ENCODE measurements at regions not wholly inside any gene's neighbourhood (a gene's known extent, or its start where the extent isn't known, plus 50 kb on each side); places are given as distances from the start of the nearest gene placed in this dataset.

DNA sequence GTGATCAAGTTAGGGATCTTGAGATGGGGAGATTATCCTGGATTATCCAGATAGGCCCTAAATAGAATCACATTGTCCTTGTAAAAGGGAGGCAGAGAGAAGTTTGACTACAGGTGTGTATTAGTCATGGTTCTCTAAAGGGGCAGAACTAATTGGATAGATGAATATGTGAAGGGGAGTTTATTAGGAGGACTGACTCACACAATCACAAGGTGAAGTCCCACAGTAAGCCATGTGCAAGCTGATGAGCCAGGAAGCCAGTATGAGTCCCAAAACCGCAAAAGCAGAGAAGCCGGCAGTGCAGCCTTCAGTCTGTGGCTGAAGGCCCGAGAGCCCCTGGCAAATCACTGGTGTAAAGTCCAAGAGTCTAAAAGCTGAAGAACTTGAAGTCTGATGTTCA is 275.8 kb downstream of the KCNS3 start:
- Histone ChIP-seq H3K4me2 (ENCODE audit: insufficient read depth, insufficient read length, low read length) (no peak overlapping the region), H3K4me1 (ENCODE audit: insufficient read depth, low read length) (no peaks in the 10 kb centered on the region), H3K23me2 (ENCODE audit: insufficient read length, low read depth, low read length, poor library complexity, severe bottlenecking) (no peaks in the 10 kb centered on the region), H3K14ac (ENCODE audit: insufficient read depth, low read length) (no peak overlapping the region), H3K79me1 (ENCODE audit: insufficient read depth, low read depth, low read length, poor library complexity, severe bottlenecking) (no peaks in the 10 kb centered on the region), H3K4ac (ENCODE audit: low read depth, low read length) (no peak overlapping the region), H4K20me1 (ENCODE audit: control insufficient read depth, insufficient read depth, insufficient read length) (no peaks in the 10 kb centered on the region), H2AFZ (ENCODE audit: low read length) (no peak overlapping the region), H3K56ac (ENCODE audit: insufficient read length, low read depth, low read length) (no peak overlapping the region), H3T11ph (ENCODE audit: low read length) (no peak overlapping the region), H3K9ac (ENCODE audit: extremely low read depth, insufficient read length, low read length) (no peak overlapping the region), H4K8ac (replicated peaks; ENCODE audit: insufficient read length, low read depth, low read length) (no peak overlapping the region), H3K18ac (ENCODE audit: insufficient read length, low read depth, low read length) (no peak overlapping the region), H4K5ac (ENCODE audit: insufficient read length, low read depth, low read length) (no peak overlapping the region), H3K27me3 (ENCODE audit: insufficient read depth, low read length) (no peaks in the 10 kb centered on the region), H4K91ac (ENCODE audit: insufficient read length, low read depth, low read length) (no peak overlapping the region), H3K79me2 (ENCODE audit: insufficient read depth, low read length) (no peaks in the 10 kb centered on the region), H3K9me3 (ENCODE audit: control insufficient read depth, low read depth, low read length) (no peaks in the 10 kb centered on the region), H3K27ac (ENCODE audit: insufficient read length, low read depth, low read length) (no peak overlapping the region), H2BK20ac (ENCODE audit: low read depth, low read length, poor library complexity, severe bottlenecking) (no peak overlapping the region), H2AK5ac (ENCODE audit: insufficient read length, low read length) (no peak overlapping the region), H2BK5ac (ENCODE audit: insufficient read length, low read length) (no peak overlapping the region), H3K23ac (ENCODE audit: insufficient read length, low read depth, low read length) (no peak overlapping the region), H2BK15ac (ENCODE audit: low read depth, low read length) (no peak overlapping the region), H2BK12ac (ENCODE audit: insufficient read length, low read depth, low read length) (no peak overlapping the region), H2BK120ac (ENCODE audit: low read depth, low read length, poor library complexity, severe bottlenecking) (no peak overlapping the region)
- DNase-seq, result no peak
- Mint-ChIP-seq H3K4me1 (no peaks in the 10 kb centered on the region), H3K27ac (no peak overlapping the region), H3K36me3 (ENCODE audit: insufficient read depth in 1 of 3, low read depth in 3 of 3) (no peaks in the 10 kb centered on the region), H3K9me3 (no peaks in the 10 kb centered on the region), H3K4me3 (no peak overlapping the region), H3K27me3 (ENCODE audit: low read depth) (no peaks in the 10 kb centered on the region)
- no CpG with 5 or more reads among the region's 3 CpGs for WGBS (ENCODE audit: extremely low coverage, insufficient read length, low lambda C conversion rate)
- TF ChIP-seq, protein P1, sequence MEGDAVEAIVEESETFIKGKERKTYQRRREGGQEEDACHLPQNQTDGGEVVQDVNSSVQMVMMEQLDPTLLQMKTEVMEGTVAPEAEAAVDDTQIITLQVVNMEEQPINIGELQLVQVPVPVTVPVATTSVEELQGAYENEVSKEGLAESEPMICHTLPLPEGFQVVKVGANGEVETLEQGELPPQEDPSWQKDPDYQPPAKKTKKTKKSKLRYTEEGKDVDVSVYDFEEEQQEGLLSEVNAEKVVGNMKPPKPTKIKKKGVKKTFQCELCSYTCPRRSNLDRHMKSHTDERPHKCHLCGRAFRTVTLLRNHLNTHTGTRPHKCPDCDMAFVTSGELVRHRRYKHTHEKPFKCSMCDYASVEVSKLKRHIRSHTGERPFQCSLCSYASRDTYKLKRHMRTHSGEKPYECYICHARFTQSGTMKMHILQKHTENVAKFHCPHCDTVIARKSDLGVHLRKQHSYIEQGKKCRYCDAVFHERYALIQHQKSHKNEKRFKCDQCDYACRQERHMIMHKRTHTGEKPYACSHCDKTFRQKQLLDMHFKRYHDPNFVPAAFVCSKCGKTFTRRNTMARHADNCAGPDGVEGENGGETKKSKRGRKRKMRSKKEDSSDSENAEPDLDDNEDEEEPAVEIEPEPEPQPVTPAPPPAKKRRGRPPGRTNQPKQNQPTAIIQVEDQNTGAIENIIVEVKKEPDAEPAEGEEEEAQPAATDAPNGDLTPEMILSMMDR (conservative IDR thresholded peaks at IDR 0.05), result no peak
